Chondrocyte (in vitro differentiated cells): ENCODE measurements at regions not wholly inside any gene's neighbourhood (a gene's known extent, or its start where the extent isn't known, plus 50 kb on each side); places are given as distances from the start of the nearest gene placed in this dataset.

ENCODE experiments used
- DNase-seq: peaks from one replicate; pipeline ENCODE4 v3.0.0; 2021; ENCODE audit warnings: mixed read lengths, low spot score
- H3K27ac Mint-ChIP-seq: one replicate; pipeline ENCODE4 v1.8.0; 2021; ENCODE audit warnings: mild to moderate bottlenecking, moderate library complexity, mixed read lengths; ENCODE audit not compliant: unreplicated experiment
- H3K27me3 Mint-ChIP-seq: 2 replicates; pipeline ENCODE4 v1.8.0; 2021; ENCODE audit warnings: low read depth, mixed read lengths
- H3K36me3 Mint-ChIP-seq: 2 replicates; pipeline ENCODE4 v1.8.0; 2021; ENCODE audit warnings: low read depth, mixed read lengths
- H3K4me1 Mint-ChIP-seq: 2 replicates; pipeline ENCODE4 v1.8.0; 2021; ENCODE audit warnings: low read depth, mild to moderate bottlenecking, mixed read lengths
- H3K4me3 Mint-ChIP-seq: one replicate; pipeline ENCODE4 v1.8.0; 2021; ENCODE audit warnings: mild to moderate bottlenecking, moderate library complexity, mixed read lengths; ENCODE audit not compliant: unreplicated experiment
- H3K9me3 Mint-ChIP-seq: 2 replicates; pipeline ENCODE4 v1.8.0; 2021; ENCODE audit warnings: low read depth, mixed read lengths
- TF ChIP-seq, protein P1 (sequence below): fragments of 200-600 bp; sonication (generic); IDR thresholded peaks from 2 replicates; pipeline ENCODE4 v1.5.0; 2021; ENCODE audit warnings: antibody characterized with exemption, mild to moderate bottlenecking, moderate library complexity

DNA sequence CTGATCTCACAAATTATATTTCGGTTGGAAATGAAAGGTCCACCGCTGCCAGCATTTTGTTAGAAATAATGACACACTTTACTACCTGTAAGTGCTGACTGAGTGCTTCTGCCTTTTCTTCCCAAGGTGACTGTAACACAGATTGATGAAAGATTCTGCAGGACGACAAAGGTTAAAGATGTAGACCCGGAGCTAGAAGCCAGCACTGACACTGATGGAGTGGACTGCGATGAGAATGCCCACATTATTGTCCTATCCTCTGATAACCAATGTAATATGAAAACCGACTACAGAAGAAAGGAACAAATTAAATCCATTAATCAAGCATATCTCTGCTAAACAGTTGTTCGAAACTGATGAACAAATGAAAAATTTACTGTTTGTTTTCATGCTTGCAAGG, 666.5 kb downstream of the GBE1 start:
- H3K4me1 Mint-ChIP-seq, result no peaks in the 10 kb centered on the region
- TF ChIP-seq, protein P1, sequence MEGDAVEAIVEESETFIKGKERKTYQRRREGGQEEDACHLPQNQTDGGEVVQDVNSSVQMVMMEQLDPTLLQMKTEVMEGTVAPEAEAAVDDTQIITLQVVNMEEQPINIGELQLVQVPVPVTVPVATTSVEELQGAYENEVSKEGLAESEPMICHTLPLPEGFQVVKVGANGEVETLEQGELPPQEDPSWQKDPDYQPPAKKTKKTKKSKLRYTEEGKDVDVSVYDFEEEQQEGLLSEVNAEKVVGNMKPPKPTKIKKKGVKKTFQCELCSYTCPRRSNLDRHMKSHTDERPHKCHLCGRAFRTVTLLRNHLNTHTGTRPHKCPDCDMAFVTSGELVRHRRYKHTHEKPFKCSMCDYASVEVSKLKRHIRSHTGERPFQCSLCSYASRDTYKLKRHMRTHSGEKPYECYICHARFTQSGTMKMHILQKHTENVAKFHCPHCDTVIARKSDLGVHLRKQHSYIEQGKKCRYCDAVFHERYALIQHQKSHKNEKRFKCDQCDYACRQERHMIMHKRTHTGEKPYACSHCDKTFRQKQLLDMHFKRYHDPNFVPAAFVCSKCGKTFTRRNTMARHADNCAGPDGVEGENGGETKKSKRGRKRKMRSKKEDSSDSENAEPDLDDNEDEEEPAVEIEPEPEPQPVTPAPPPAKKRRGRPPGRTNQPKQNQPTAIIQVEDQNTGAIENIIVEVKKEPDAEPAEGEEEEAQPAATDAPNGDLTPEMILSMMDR, result no peak
- no peak overlapping the region for H3K4me3 Mint-ChIP-seq
- no peak for DNase-seq
- no peaks in the 10 kb centered on the region for H3K36me3 Mint-ChIP-seq
- no peaks in the 10 kb centered on the region for H3K27me3 Mint-ChIP-seq
- no peaks in the 10 kb centered on the region for H3K9me3 Mint-ChIP-seq
- H3K27ac Mint-ChIP-seq, result no peak overlapping the region

DNA sequence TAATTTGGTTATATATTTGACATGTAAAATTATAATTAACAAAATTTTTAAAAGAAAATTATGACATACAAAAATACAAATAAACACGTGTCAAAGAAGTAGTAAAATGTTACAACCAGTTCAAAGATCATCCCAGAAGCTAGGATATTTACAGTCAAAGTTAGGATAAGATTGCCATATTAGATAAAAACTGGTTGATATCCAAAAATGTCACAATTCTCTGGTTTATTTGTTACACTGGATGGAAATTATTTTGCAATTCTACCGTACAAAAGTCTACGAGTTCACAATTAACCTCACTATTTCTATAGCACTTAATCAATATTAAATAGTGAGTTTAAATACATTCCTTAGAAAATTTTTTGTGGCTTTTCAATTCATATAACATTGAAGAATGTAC, 673.8 kb downstream of the GBE1 start:
- H3K4me1 Mint-ChIP-seq, result no peaks in the 10 kb centered on the region
- no peak for DNase-seq
- no peaks in the 10 kb centered on the region for H3K27me3 Mint-ChIP-seq
- no peak overlapping the region for H3K27ac Mint-ChIP-seq
- TF ChIP-seq, protein P1, result no peak
- no peaks in the 10 kb centered on the region for H3K36me3 Mint-ChIP-seq
- H3K9me3 Mint-ChIP-seq, result no peaks in the 10 kb centered on the region
- H3K4me3 Mint-ChIP-seq, result no peak overlapping the region

DNA sequence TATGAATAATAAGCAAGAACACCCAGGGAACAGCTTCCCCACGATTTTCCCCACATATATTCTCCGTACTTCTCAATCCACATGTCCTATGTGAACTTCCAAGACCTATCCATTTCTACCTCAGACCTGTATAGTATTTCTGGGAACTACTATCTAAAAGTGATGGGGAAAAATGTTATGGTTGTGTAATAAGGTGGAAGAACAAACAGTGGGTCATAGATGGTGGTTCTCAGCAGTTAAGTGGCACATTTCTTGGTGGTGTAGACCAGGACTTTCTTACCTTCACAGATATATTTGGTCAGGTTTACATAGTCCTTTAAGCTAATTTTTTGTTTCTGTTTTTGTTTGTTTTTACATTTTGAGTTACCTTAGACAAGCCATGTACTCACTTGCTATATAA, 675.1 kb downstream of the GBE1 start:
- no peak overlapping the region for H3K4me3 Mint-ChIP-seq
- TF ChIP-seq, protein P1, result no peak
- no peaks in the 10 kb centered on the region for H3K27me3 Mint-ChIP-seq
- H3K27ac Mint-ChIP-seq, result no peak overlapping the region
- no peaks in the 10 kb centered on the region for H3K9me3 Mint-ChIP-seq
- H3K4me1 Mint-ChIP-seq, result no peaks in the 10 kb centered on the region
- H3K36me3 Mint-ChIP-seq, result no peaks in the 10 kb centered on the region
- no peak for DNase-seq

GRCh38 chr3:81080608-81081007, 680.8 kb downstream of the GBE1 start:
- Mint-ChIP-seq H3K27ac (no peak overlapping the region), H3K27me3 (no peaks in the 10 kb centered on the region), H3K36me3 (no peaks in the 10 kb centered on the region), H3K4me1 (no peaks in the 10 kb centered on the region), H3K9me3 (no peaks in the 10 kb centered on the region), H3K4me3 (no peak overlapping the region)
- TF ChIP-seq, protein P1, result no peak
- DNase-seq, result no peak

- Mint-ChIP-seq H3K4me1 (no peaks in the 10 kb centered on the region), H3K4me3 (no peak overlapping the region), H3K27me3 (no peaks in the 10 kb centered on the region), H3K27ac (no peak overlapping the region), H3K36me3 (no peaks in the 10 kb centered on the region), H3K9me3 (peaks cover 7% of the 10 kb centered on the region)
- TF ChIP-seq, protein P1, result no peak
- DNase-seq, result no peak
Measured at GRCh38 chr3:81072591-81072990, 688.9 kb downstream of the GBE1 start.
